ENCODE measurements at regions not wholly inside any gene's neighbourhood (a gene's known extent, or its start where the extent isn't known, plus 50 kb on each side); places are given as distances from the start of the nearest gene placed in this dataset.
"Not testable (repeated sequence)": the region's sequence is repeated elsewhere in the genome, so short reads cannot be mapped to it uniquely, and the experiment has no call there.

GRCh38 chr21:8998946-8999681 is 1522.3 kb upstream of the TPTE start:
- Mint-ChIP-seq H3K27ac (ENCODE audit: unreplicated experiment) (no peak overlapping the region), H3K9me3 (ENCODE audit: unreplicated experiment) (peaks cover 18% of the 10 kb centered on the region), H3K36me3 (ENCODE audit: insufficient read depth, unreplicated experiment) (no peaks in the 10 kb centered on the region), H3K27me3 (ENCODE audit: insufficient read depth, unreplicated experiment) (no peaks in the 10 kb centered on the region), H3K4me3 (ENCODE audit: unreplicated experiment) (no peak overlapping the region), H3K4me1 (ENCODE audit: low read depth, unreplicated experiment) (no peaks in the 10 kb centered on the region)
- intact Hi-C loops (cut with micrococcal nuclease; ENCODE audit: unreplicated experiment) = no loop called here
- ChIA-PET POLR2A (no interaction called here), CTCF (no interaction called here)
- Histone ChIP-seq H3K27me3 (replicated peaks; ENCODE audit: control insufficient read depth, insufficient read depth, low read length) (no peaks in the 10 kb centered on the region), H3K9me3 (0 out of 2 replicates have a peak, but pooled peaks cover 7% of the 10 kb centered on the region), H3K4me1 (no peaks in the 10 kb centered on the region), H3K4me3 (ENCODE audit: low read depth, low read length) (no peak overlapping the region), H3K36me3 (ENCODE audit: control insufficient read depth, insufficient read depth, low read length) (no peaks in the 10 kb centered on the region)
- BruUV-seq (replicated peaks) = no TSS peak
- TF ChIP-seq CTCF (IDR thresholded peaks at IDR 0.05; ENCODE audit: insufficient read depth in 1 of 2, low read depth in 1 of 2, low read length in 1 of 2, severe bottlenecking in 1 of 2, unreplicated experiment in 1 of 2) = no peak
- no peak for DNase-seq

GRCh38 chr21:9000132-9000531 is 1521.3 kb upstream of the TPTE start:
- H3K27ac Mint-ChIP-seq (ENCODE audit: unreplicated experiment); H3K27me3 Mint-ChIP-seq (ENCODE audit: insufficient read depth, unreplicated experiment); DNase-seq; POLR2A ChIA-PET; H3K4me3 Mint-ChIP-seq (ENCODE audit: unreplicated experiment); H3K36me3 Mint-ChIP-seq (ENCODE audit: insufficient read depth, unreplicated experiment); H3K9me3 ChIP-seq; BruUV-seq (replicated peaks); H3K4me1 ChIP-seq; H3K4me3 ChIP-seq (ENCODE audit: low read depth, low read length); intact Hi-C loops (cut with micrococcal nuclease; ENCODE audit: unreplicated experiment); H3K4me1 Mint-ChIP-seq (ENCODE audit: low read depth, unreplicated experiment); H3K27me3 ChIP-seq (replicated peaks; ENCODE audit: control insufficient read depth, insufficient read depth, low read length); CTCF ChIA-PET; H3K36me3 ChIP-seq (ENCODE audit: control insufficient read depth, insufficient read depth, low read length): not testable (repeated sequence)
- H3K9me3 Mint-ChIP-seq (ENCODE audit: unreplicated experiment) = peaks cover 18% of the 10 kb centered on the region

GRCh38 chr21:9000671-9001070 is 1520.7 kb upstream of the TPTE start:
- H3K4me1 ChIP-seq; POLR2A ChIA-PET; DNase-seq; H3K9me3 ChIP-seq; H3K27me3 ChIP-seq (replicated peaks; ENCODE audit: control insufficient read depth, insufficient read depth, low read length); H3K27ac Mint-ChIP-seq (ENCODE audit: unreplicated experiment); intact Hi-C loops (cut with micrococcal nuclease; ENCODE audit: unreplicated experiment); H3K36me3 ChIP-seq (ENCODE audit: control insufficient read depth, insufficient read depth, low read length); H3K4me3 Mint-ChIP-seq (ENCODE audit: unreplicated experiment); H3K4me1 Mint-ChIP-seq (ENCODE audit: low read depth, unreplicated experiment); BruUV-seq (replicated peaks); H3K27me3 Mint-ChIP-seq (ENCODE audit: insufficient read depth, unreplicated experiment); H3K36me3 Mint-ChIP-seq (ENCODE audit: insufficient read depth, unreplicated experiment); CTCF ChIA-PET; H3K4me3 ChIP-seq (ENCODE audit: low read depth, low read length): not testable (repeated sequence)
- H3K9me3 Mint-ChIP-seq (ENCODE audit: unreplicated experiment) = peaks cover 18% of the 10 kb centered on the region

GRCh38 chr21:9001890-9002663 is 1519.3 kb upstream of the TPTE start:
- H3K4me1 Mint-ChIP-seq (ENCODE audit: low read depth, unreplicated experiment); H3K27ac Mint-ChIP-seq (ENCODE audit: unreplicated experiment); POLR2A ChIA-PET; H3K4me1 ChIP-seq; H3K27me3 ChIP-seq (replicated peaks; ENCODE audit: control insufficient read depth, insufficient read depth, low read length); H3K4me3 Mint-ChIP-seq (ENCODE audit: unreplicated experiment); H3K4me3 ChIP-seq (ENCODE audit: low read depth, low read length); CTCF ChIA-PET; DNase-seq; H3K36me3 Mint-ChIP-seq (ENCODE audit: insufficient read depth, unreplicated experiment); H3K27me3 Mint-ChIP-seq (ENCODE audit: insufficient read depth, unreplicated experiment); intact Hi-C loops (cut with micrococcal nuclease; ENCODE audit: unreplicated experiment); BruUV-seq (replicated peaks); H3K36me3 ChIP-seq (ENCODE audit: control insufficient read depth, insufficient read depth, low read length); H3K9me3 ChIP-seq: not testable (repeated sequence)
- H3K9me3 Mint-ChIP-seq (ENCODE audit: unreplicated experiment) = peaks cover 12% of the 10 kb centered on the region

GRCh38 chr21:9003909-9004814 is 1517.2 kb upstream of the TPTE start:
- H3K36me3 ChIP-seq (ENCODE audit: control insufficient read depth, insufficient read depth, low read length); CTCF ChIA-PET; POLR2A ChIA-PET; H3K4me3 ChIP-seq (ENCODE audit: low read depth, low read length); H3K4me3 Mint-ChIP-seq (ENCODE audit: unreplicated experiment); H3K9me3 ChIP-seq; DNase-seq; H3K4me1 ChIP-seq; H3K27me3 ChIP-seq (replicated peaks; ENCODE audit: control insufficient read depth, insufficient read depth, low read length); H3K4me1 Mint-ChIP-seq (ENCODE audit: low read depth, unreplicated experiment); BruUV-seq (replicated peaks); H3K27ac Mint-ChIP-seq (ENCODE audit: unreplicated experiment); H3K27me3 Mint-ChIP-seq (ENCODE audit: insufficient read depth, unreplicated experiment); intact Hi-C loops (cut with micrococcal nuclease; ENCODE audit: unreplicated experiment); H3K9me3 Mint-ChIP-seq (ENCODE audit: unreplicated experiment); H3K36me3 Mint-ChIP-seq (ENCODE audit: insufficient read depth, unreplicated experiment): not testable (repeated sequence)
